HepG2 (cell line): ENCODE measurements at regions not wholly inside any gene's neighbourhood (a gene's known extent, or its start where the extent isn't known, plus 50 kb on each side); places are given as distances from the start of the nearest gene placed in this dataset.

Experiments used
- ATAC-seq: fragments of 200-7000 bp; cut with Tn5 transposase; 3 replicates; pipeline ENCODE4 v1.9.1; 2020; ENCODE audit warnings: mild to moderate bottlenecking, moderate library complexity
- BruUV-seq: library from RNA; stranded (reverse); fragments of 400-500 nt; replicated peaks from 2 replicates; lab custom pipeline; 2021; lab: Mats Ljungman, UMichigan
- CTCF ChIA-PET: fragments of 300-600 bp; formaldehyde crosslinking; extraction: SDS; loops from one replicate; lab custom pipeline; 2021; ENCODE audit warnings: low total read pairs, inconsistent platforms, low intra/inter-chr PET ratio; lab: Yijun Ruan, JAX
- POLR2A ChIA-PET: fragments of 350-600 bp; sonication (Branson Sonifier 250); formaldehyde crosslinking; loops from one replicate; lab custom pipeline; 2020; ENCODE audit warnings: antibody characterized with exemption, inconsistent platforms; lab: Yijun Ruan, JAX
- DNase-seq: peaks from one replicate; pipeline ENCODE4 v3.0.0-alpha.2; 2015; ENCODE audit warnings: low spot score
- FAIRE-seq: peaks from 3 replicates; lab custom pipeline; 2011; peaks lifted over from hg19 to GRCh38; lab: Jason Lieb, UNC
- H2AFZ ChIP-seq: one replicate; pipeline ENCODE4 v1.6.1; 2011; ENCODE audit warnings: low read length, inconsistent platforms
- H3K27ac ChIP-seq: fragments of 300-600 bp; 3 replicates; pipeline ENCODE4 v1.8.0; 2011; ENCODE audit warnings: mixed run types, mild to moderate bottlenecking, mixed read lengths, low read length, inconsistent platforms; ENCODE audit not compliant: insufficient read depth; ENCODE audit errors: extremely low read length
- H3K27me3 ChIP-seq, 2 experiments: fragments of 200-600 bp in 1 of 2; 2 replicates in 1 of 2; 3 replicates in 1 of 2; pipeline versions ENCODE4 v1.6.0 to v1.8.0; 2011; ENCODE audit warnings: low read length in 2 of 2, mild to moderate bottlenecking in 2 of 2, moderate library complexity in 2 of 2, inconsistent platforms in 1 of 2; ENCODE audit not compliant: insufficient read depth in 2 of 2, control insufficient read depth in 1 of 2
- H3K36me3 ChIP-seq, 2 experiments: fragments of 200-600 bp in 1 of 2; replicated peaks in 1 of 2; 2 replicates in 1 of 2; 3 replicates in 1 of 2; pipeline versions ENCODE4 v1.5.1 to v1.8.0; 2011; ENCODE audit warnings: low read length in 2 of 2, inconsistent platforms in 1 of 2; ENCODE audit not compliant: insufficient read depth in 2 of 2, control insufficient read depth in 1 of 2
- H3K4me1 ChIP-seq: 2 replicates; pipeline ENCODE4 v1.5.1; 2012; ENCODE audit warnings: low read length, inconsistent platforms; ENCODE audit not compliant: insufficient read depth
- H3K4me2 ChIP-seq: 2 replicates; pipeline ENCODE4 v1.6.0; 2011; ENCODE audit warnings: low read depth, low read length, inconsistent platforms
- H3K4me3 ChIP-seq, 3 experiments: fragments of 200-600 bp in 1 of 3; sonication (generic), shearing (Covaris generic) in 1 of 3; replicated peaks in 1 of 3; 2 replicates each; pipeline ENCODE4 v1.5.1; 2011 to 2016; ENCODE audit warnings: low read length in 3 of 3, inconsistent platforms in 2 of 3, low read depth in 2 of 3, mild to moderate bottlenecking in 2 of 3, control low read depth in 1 of 3, mixed read lengths in 1 of 3; ENCODE audit not compliant: insufficient read depth in 1 of 3
- H3K79me2 ChIP-seq: one replicate; pipeline ENCODE4 v1.6.1; 2011; ENCODE audit warnings: low read length, inconsistent platforms; ENCODE audit not compliant: insufficient read depth
- H3K9ac ChIP-seq: 2 replicates; pipeline ENCODE4 v1.6.0; 2011; ENCODE audit warnings: mild to moderate bottlenecking, low read depth, low read length, inconsistent platforms; ENCODE audit not compliant: insufficient read depth
- H3K9me3 ChIP-seq: 2 replicates; pipeline ENCODE4 v1.5.1; 2012; ENCODE audit warnings: mild to moderate bottlenecking, low read length
- H4K20me1 ChIP-seq: 2 replicates; pipeline ENCODE4 v1.6.0; 2011; ENCODE audit warnings: inconsistent platforms, mild to moderate bottlenecking, low read length, moderate library complexity; ENCODE audit not compliant: insufficient read depth
- EZH2 ChIP-seq: conservative IDR thresholded peaks from 2 replicates; pipeline ENCODE4 v1.6.1; 2012; ENCODE audit warnings: mild to moderate bottlenecking, low read depth, low read length, moderate library complexity
- FOSL1 ChIP-seq: sonication (generic); formaldehyde crosslinking; IDR thresholded peaks from 2 replicates; pipeline ENCODE4 v1.9.0; 2021; ENCODE audit warnings: missing genetic modification reagents, borderline replicate concordance
- FOXA3 ChIP-seq: IDR thresholded peaks from 2 replicates; pipeline ENCODE4 v1.6.1; 2016; ENCODE audit warnings: missing genetic modification reagents, missing compliant biosample characterization
- MEIS2 ChIP-seq: sonication (generic); formaldehyde crosslinking; IDR thresholded peaks from 2 replicates; pipeline ENCODE4 v1.9.0; 2021; ENCODE audit warnings: mild to moderate bottlenecking, missing genetic modification reagents
- NCOA5 ChIP-seq: sonication (generic); formaldehyde crosslinking; IDR thresholded peaks from 2 replicates; pipeline ENCODE4 v1.4.0; 2020; ENCODE audit warnings: missing genetic modification reagents
- NR2F1 ChIP-seq, 2 experiments: fragments of 450-650 bp in 1 of 2; formaldehyde crosslinking in 1 of 2; IDR thresholded peaks; 2 replicates each; pipeline versions ENCODE4 v1.5.0 to v1.6.1; 2016 to 2020; ENCODE audit warnings: mild to moderate bottlenecking in 1 of 2, missing compliant biosample characterization in 1 of 2, missing genetic modification reagents in 1 of 2, moderate library complexity in 1 of 2
- NR2F2 ChIP-seq: IDR thresholded peaks from 2 replicates; pipeline ENCODE4 v1.6.1; 2012; ENCODE audit warnings: low read depth, inconsistent platforms, borderline replicate concordance
- SAP130 ChIP-seq: IDR thresholded peaks from 2 replicates; pipeline ENCODE4 v1.6.1; 2016; ENCODE audit warnings: low read depth
- SOX6 ChIP-seq, 2 experiments: fragments of 450-650 bp in 1 of 2; sonication (generic) in 1 of 2; formaldehyde crosslinking in 1 of 2; IDR thresholded peaks; 2 replicates each; pipeline versions ENCODE4 v1.4.0 to v1.6.1; 2017 to 2020; ENCODE audit warnings: antibody characterized with exemption in 1 of 2, mild to moderate bottlenecking in 1 of 2, missing genetic modification reagents in 1 of 2
- TBL1XR1 ChIP-seq: fragments of 150-350 bp; IDR thresholded peaks from 2 replicates; pipeline ENCODE4 v1.6.1; 2014; ENCODE audit warnings: borderline replicate concordance, low read length; ENCODE audit not compliant: partially characterized antibody
- TCF7 ChIP-seq: sonication (generic); IDR thresholded peaks from 2 replicates; pipeline ENCODE4 v1.6.1; 2016; ENCODE audit warnings: antibody characterized with exemption, low read depth
- ZNF629 ChIP-seq: sonication (generic); formaldehyde crosslinking; conservative IDR thresholded peaks from 2 replicates; pipeline ENCODE4 v1.5.0; 2020; ENCODE audit warnings: missing genetic modification reagents
- ZNF772 ChIP-seq: sonication (generic); formaldehyde crosslinking; IDR thresholded peaks from 2 replicates; pipeline ENCODE4 v1.5.0; 2020; ENCODE audit warnings: mild to moderate bottlenecking, missing genetic modification reagents
- ZSCAN29 ChIP-seq: sonication (generic); formaldehyde crosslinking; conservative IDR thresholded peaks from 2 replicates; pipeline ENCODE4 v1.4.0; 2020; ENCODE audit warnings: mild to moderate bottlenecking, missing genetic modification reagents
- WGBS: methylation state at CpG from one replicate; pipeline ENCODE4 v1.1.6; 2017; ENCODE audit warnings: low lambda C conversion rate; 5-methylcytosine and 5-hydroxymethylcytosine counted together
- in situ Hi-C: cut with HindIII; loops from 2 replicates; pipeline ENCODE4 v1.10.0; 2017; ENCODE audit warnings: low pct_unique_long_range_greater_than_20kb; ENCODE audit not compliant: extremely low pct_ligation_motif_present
- intact Hi-C: fragments of 100-400 bp; cut with micrococcal nuclease; formaldehyde crosslinking; loops from one replicate; pipeline ENCODE4 v1.10.0; 2022; ENCODE audit not compliant: unreplicated experiment
- TF ChIP-seq, protein P1 (sequence below): sonication (generic); formaldehyde crosslinking; IDR thresholded peaks from 2 replicates; pipeline ENCODE4 v1.4.0; 2020; ENCODE audit warnings: missing genetic modification reagents
- TF ChIP-seq, protein P2 (sequence below): sonication (generic); formaldehyde crosslinking; IDR thresholded peaks from 2 replicates; pipeline ENCODE4 v1.8.1; 2023; ENCODE audit warnings: mild to moderate bottlenecking, missing genetic modification reagents
- TF ChIP-seq, protein P3 (sequence below): sonication (generic); formaldehyde crosslinking; IDR thresholded peaks from 2 replicates; pipeline ENCODE4 v1.4.0; 2020; ENCODE audit warnings: mild to moderate bottlenecking, missing genetic modification reagents

DNA sequence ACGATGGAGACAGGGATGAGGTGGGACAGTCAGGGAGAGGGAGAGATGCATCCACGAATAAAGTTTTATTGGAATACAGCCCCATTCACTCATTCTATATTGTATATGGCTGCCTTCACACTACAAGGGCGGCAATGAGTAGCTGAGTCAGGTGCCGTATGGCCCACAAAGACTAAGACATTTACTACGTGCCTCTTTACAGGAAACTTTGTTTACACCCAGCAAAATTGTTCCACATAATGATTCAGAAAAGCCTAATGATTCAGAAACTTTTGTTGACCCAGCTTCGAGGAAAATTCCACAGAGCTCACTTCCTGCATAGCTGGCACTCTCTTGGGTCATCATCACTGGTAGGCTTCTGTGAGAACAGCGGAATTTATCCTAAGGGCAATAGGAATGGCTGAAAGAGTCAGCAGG lies 87.3 kb upstream of the PEG3 start (continued):
- no peak for TF ChIP-seq NCOA5 (CRISPR knock-in tag)
- peak; percentile 25; the same call in 1 of the 2 replicates for TF ChIP-seq NR2F2
- TF ChIP-seq NR2F1 (CRISPR knock-in tag; IDR thresholded peaks at IDR 0.05): peak in 1 of 2 experiments; percentile 46; a peak in 1 of 4 replicates
- TF ChIP-seq ZNF772 (CRISPR knock-in tag): no peak

DNA sequence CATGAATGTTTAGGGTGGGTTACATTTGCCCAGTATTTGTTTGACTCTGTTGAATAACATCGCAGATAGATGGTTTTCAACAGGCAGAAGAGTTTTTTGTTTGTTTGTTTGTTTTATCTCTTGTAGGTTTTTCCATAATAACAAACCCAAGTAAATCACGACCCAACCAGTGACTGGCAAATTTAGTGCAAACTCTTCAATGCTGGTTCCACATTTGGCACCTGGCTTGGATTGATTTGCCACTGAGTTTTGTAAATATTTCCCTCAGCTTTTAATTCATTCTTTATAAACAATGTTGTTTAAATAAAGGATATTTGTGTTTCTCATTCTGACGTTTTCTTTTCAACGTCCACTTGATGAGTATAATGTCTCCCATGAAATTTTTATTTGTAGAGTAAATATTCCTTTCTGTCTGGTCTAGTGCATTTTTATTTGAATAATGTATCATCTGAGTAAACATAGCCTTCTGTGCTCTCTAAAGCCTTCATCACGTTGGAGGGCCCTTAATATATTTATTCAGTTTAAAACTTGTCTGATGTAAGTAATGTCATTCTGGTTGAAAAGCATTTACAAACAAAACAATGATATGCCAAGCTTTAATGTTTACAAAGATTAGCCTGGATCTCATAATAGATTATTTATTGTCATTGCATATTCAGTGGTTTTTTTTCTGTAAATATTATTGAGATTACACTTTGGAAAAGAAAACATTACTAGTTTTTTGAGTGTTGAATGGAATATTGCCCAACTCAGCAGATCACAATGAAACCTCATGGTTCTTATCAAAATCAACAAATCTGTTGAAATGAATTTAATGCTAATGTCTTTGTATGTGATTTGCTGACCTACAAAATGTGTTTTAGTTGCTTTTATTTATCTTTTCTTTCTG lies 90.4 kb upstream of the PEG3 start:
- intact Hi-C loops (loop anchor here (5.0 kb wide), 1 partner anchor 46 kb away; no protein-coding TSS in a partner anchor), in situ Hi-C loops (no loop called here)
- no peak overlapping the region for H3K9ac ChIP-seq
- BruUV-seq: no TSS peak
- peak; percentile 80 for DNase-seq
- no peaks in the 10 kb centered on the region for H4K20me1 ChIP-seq
- H3K4me3 ChIP-seq: no peak overlapping the region
- 0 out of 2 replicates have a peak overlapping the region, but pooled peaks have one; percentile 15 for H3K4me2 ChIP-seq
- H3K79me2 ChIP-seq: no peaks in the 10 kb centered on the region
- ATAC-seq: peak; percentile 34
- no peaks in the 10 kb centered on the region for H3K9me3 ChIP-seq
- H3K27ac ChIP-seq: peak overlapping the region; percentile 55
- WGBS: 13% methylated on average over 5 of the region's 5 CpGs
- CTCF ChIA-PET: no interaction called here
- no peaks in the 10 kb centered on the region for H3K27me3 ChIP-seq
- POLR2A ChIA-PET: interaction anchor here (0.7 to 1.2 kb wide), 5 partner anchors 12 to 90 kb away, joined by 3 to 4 read pairs (median 4); partner anchors contain the start of genes PEG3 and ZIM2
- no peaks in the 10 kb centered on the region for H3K36me3 ChIP-seq
- no peak overlapping the region for H2AFZ ChIP-seq
- peaks cover 100% of the 10 kb centered on the region for H3K4me1 ChIP-seq
- FAIRE-seq: no peak
- TF ChIP-seq MEIS2 (CRISPR knock-in tag) (peak; percentile 35; the same call in 1 of the 2 replicates), ZSCAN29 (CRISPR knock-in tag) (no peak), FOSL1 (CRISPR knock-in tag) (0 out of 2 replicates have a peak, but pooled peaks have one; percentile 15), FOXA3 (CRISPR knock-in tag) (peak; percentile 84), TBL1XR1 (peak; percentile 50), EZH2 (no peak), SOX6 (IDR thresholded peaks at IDR 0.05) (no peak), SOX6 (CRISPR knock-in tag; IDR thresholded peaks at IDR 0.05) (peak; percentile 63; the same call in 1 of the 2 replicates), ZNF629 (CRISPR knock-in tag) (no peak), SAP130 (CRISPR knock-in tag) (peak; percentile 32; the same call in 1 of the 2 replicates), TCF7 (peak; percentile 67)
- TF ChIP-seq, protein P1, sequence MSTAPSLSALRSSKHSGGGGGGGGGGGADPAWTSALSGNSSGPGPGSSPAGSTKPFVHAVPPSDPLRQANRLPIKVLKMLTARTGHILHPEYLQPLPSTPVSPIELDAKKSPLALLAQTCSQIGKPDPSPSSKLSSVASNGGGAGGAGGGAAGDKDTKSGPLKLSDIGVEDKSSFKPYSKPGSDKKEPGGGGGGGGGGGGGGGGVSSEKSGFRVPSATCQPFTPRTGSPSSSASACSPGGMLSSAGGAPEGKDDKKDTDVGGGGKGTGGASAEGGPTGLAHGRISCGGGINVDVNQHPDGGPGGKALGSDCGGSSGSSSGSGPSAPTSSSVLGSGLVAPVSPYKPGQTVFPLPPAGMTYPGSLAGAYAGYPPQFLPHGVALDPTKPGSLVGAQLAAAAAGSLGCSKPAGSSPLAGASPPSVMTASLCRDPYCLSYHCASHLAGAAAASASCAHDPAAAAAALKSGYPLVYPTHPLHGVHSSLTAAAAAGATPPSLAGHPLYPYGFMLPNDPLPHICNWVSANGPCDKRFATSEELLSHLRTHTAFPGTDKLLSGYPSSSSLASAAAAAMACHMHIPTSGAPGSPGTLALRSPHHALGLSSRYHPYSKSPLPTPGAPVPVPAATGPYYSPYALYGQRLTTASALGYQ: peak; percentile 54; the same call in 1 of the 2 replicates
- TF ChIP-seq, protein P2, sequence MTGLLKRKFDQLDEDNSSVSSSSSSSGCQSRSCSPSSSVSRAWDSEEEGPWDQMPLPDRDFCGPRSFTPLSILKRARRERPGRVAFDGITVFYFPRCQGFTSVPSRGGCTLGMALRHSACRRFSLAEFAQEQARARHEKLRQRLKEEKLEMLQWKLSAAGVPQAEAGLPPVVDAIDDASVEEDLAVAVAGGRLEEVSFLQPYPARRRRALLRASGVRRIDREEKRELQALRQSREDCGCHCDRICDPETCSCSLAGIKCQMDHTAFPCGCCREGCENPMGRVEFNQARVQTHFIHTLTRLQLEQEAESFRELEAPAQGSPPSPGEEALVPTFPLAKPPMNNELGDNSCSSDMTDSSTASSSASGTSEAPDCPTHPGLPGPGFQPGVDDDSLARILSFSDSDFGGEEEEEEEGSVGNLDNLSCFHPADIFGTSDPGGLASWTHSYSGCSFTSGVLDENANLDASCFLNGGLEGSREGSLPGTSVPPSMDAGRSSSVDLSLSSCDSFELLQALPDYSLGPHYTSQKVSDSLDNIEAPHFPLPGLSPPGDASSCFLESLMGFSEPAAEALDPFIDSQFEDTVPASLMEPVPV (CRISPR knock-in tag): 0 out of 2 replicates have a peak, but pooled peaks have one; percentile 23
- TF ChIP-seq, protein P3, sequence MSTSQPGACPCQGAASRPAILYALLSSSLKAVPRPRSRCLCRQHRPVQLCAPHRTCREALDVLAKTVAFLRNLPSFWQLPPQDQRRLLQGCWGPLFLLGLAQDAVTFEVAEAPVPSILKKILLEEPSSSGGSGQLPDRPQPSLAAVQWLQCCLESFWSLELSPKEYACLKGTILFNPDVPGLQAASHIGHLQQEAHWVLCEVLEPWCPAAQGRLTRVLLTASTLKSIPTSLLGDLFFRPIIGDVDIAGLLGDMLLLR: no peak
